ENCODE measurements at regions not wholly inside any gene's neighbourhood (a gene's known extent, or its start where the extent isn't known, plus 50 kb on each side); places are given as distances from the start of the nearest gene placed in this dataset.

DNA sequence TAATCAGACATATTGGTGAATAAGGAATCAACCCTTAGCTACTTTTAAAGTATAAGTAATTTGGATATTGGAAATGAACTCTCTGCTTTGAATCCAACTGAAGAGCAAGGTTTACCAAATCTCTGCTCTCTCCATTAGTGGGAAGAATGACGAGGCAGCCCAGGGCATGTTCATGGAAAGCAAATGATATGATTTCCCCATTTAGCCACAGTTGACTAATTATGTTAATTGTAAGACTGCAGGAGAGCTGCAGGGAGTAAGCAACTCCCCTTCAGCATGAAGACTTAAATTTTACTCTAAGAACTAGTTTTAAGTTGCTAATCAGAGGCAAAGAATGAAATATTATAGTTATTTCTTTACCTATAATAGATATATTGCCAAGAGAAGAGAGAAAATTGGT, 194.3 kb upstream of the CD180 start:
- Histone ChIP-seq H3K4me1 (peaks cover 12% of the 10 kb centered on the region), H3F3A (ENCODE audit: low read depth) (no peaks in the 10 kb centered on the region), H3K4me3 (no peak overlapping the region), H4K20me1 (ENCODE audit: low read depth) (no peaks in the 10 kb centered on the region), H3K27ac (no peak overlapping the region), H3K36me3 (no peaks in the 10 kb centered on the region), H2AFZ (replicated peaks) (no peak overlapping the region), H3K27me3 (no peaks in the 10 kb centered on the region), H3K4me2 (no peak overlapping the region), H3K79me2 (ENCODE audit: low read depth) (no peaks in the 10 kb centered on the region), H3K9ac (no peak overlapping the region), H3K9me3 (ENCODE audit: low read depth) (no peaks in the 10 kb centered on the region)
- no peaks in the 10 kb centered on the region for H3K27me3 Mint-ChIP-seq (ENCODE audit: insufficient read depth, low read depth)
- no peak overlapping the region for H3K4me3 Mint-ChIP-seq
- no peak overlapping the region for H3K27ac Mint-ChIP-seq
- no peak for TF ChIP-seq EZH2phosphoT487 (IDR thresholded peaks at IDR 0.05)
- TF ChIP-seq EZH2 (IDR thresholded peaks at IDR 0.05) = no peak
- TF ChIP-seq, protein P1, sequence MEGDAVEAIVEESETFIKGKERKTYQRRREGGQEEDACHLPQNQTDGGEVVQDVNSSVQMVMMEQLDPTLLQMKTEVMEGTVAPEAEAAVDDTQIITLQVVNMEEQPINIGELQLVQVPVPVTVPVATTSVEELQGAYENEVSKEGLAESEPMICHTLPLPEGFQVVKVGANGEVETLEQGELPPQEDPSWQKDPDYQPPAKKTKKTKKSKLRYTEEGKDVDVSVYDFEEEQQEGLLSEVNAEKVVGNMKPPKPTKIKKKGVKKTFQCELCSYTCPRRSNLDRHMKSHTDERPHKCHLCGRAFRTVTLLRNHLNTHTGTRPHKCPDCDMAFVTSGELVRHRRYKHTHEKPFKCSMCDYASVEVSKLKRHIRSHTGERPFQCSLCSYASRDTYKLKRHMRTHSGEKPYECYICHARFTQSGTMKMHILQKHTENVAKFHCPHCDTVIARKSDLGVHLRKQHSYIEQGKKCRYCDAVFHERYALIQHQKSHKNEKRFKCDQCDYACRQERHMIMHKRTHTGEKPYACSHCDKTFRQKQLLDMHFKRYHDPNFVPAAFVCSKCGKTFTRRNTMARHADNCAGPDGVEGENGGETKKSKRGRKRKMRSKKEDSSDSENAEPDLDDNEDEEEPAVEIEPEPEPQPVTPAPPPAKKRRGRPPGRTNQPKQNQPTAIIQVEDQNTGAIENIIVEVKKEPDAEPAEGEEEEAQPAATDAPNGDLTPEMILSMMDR (IDR thresholded peaks at IDR 0.05) = no peak
- no peaks in the 10 kb centered on the region for H3K36me3 Mint-ChIP-seq
- no peaks in the 10 kb centered on the region for H3K9me3 Mint-ChIP-seq
- H3K4me1 Mint-ChIP-seq = no peaks in the 10 kb centered on the region
- no peak for DNase-seq (ENCODE audit: low spot score)

DNA sequence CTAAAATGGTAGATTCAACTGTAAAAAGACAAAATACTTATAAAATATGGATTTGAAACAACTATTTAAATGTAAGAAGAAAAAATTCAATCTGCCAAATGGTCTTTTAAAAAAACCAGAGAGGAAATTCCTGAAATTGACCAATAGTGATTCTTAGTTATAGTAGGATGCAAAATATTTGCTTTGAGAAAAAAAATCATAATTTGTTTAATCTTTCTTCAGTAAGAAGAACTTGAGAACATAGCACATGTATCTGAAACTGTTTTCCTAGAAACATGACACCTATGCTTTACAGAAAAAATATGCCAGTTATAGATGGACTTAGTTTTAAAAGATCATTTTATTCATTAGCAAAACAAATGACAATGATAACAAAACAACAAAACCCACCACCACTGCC, 186.9 kb upstream of the CD180 start:
- Histone ChIP-seq H2AFZ (replicated peaks) (no peak overlapping the region), H3K9ac (no peak overlapping the region), H3K36me3 (no peaks in the 10 kb centered on the region), H3K4me3 (no peak overlapping the region), H3K27ac (no peak overlapping the region), H3K9me3 (ENCODE audit: low read depth) (no peaks in the 10 kb centered on the region), H3K27me3 (no peaks in the 10 kb centered on the region), H3K4me1 (peaks cover 22% of the 10 kb centered on the region), H3F3A (ENCODE audit: low read depth) (no peaks in the 10 kb centered on the region), H3K4me2 (no peak overlapping the region), H3K79me2 (ENCODE audit: low read depth) (no peaks in the 10 kb centered on the region), H4K20me1 (ENCODE audit: low read depth) (no peaks in the 10 kb centered on the region)
- TF ChIP-seq EZH2 (IDR thresholded peaks at IDR 0.05) = no peak
- TF ChIP-seq, protein P1 (IDR thresholded peaks at IDR 0.05) = no peak
- TF ChIP-seq EZH2phosphoT487 (IDR thresholded peaks at IDR 0.05) = no peak
- no peak for DNase-seq (ENCODE audit: low spot score)
- Mint-ChIP-seq H3K9me3 (no peaks in the 10 kb centered on the region), H3K4me3 (no peak overlapping the region), H3K27me3 (ENCODE audit: insufficient read depth, low read depth) (no peaks in the 10 kb centered on the region), H3K4me1 (peaks cover 21% of the 10 kb centered on the region), H3K27ac (no peak overlapping the region), H3K36me3 (no peaks in the 10 kb centered on the region)

DNA sequence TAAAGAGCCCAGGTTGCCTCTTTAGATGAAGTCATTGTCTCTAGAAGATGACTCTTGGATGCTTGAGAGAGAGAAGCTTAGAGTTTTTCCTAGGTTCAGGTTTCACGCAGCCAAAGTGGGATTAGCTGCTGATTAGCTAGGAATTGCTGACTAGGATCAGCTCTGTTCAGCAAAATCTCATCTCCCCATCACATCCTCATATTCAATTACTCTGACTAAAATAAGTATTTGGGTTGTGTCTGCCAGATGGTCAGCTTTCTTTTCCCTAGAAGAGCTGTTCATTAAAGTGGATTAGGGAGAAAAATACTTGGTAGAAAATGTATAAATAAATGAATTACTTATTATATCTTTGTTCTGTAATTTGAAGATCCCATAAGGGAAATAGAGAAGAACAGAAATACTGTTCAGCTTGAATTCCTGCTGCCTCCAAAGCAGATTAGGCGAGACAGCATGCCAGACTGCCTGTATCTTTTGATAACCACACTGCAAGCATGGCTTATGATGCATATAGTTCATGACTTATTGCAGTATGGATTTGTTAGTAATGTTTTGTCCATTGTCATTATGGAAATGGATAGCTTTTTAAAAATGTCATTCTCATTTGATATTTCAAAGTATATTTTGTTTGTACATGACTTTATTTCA, 184.8 kb upstream of the CD180 start:
- H3K27ac ChIP-seq = no peak overlapping the region
- H3K4me3 Mint-ChIP-seq = no peak overlapping the region
- peaks cover 10% of the 10 kb centered on the region for H3F3A ChIP-seq (ENCODE audit: low read depth)
- no peaks in the 10 kb centered on the region for H3K9me3 ChIP-seq (ENCODE audit: low read depth)
- no peaks in the 10 kb centered on the region for H3K79me2 ChIP-seq (ENCODE audit: low read depth)
- peaks cover 41% of the 10 kb centered on the region for H3K4me1 ChIP-seq
- H2AFZ ChIP-seq (replicated peaks) = no peak overlapping the region
- H3K4me2 ChIP-seq = peak overlapping the region; percentile 25
- peaks cover 40% of the 10 kb centered on the region for H3K4me1 Mint-ChIP-seq
- no peak overlapping the region for H3K27ac Mint-ChIP-seq
- DNase-seq (ENCODE audit: low spot score) = peak; percentile 23
- H4K20me1 ChIP-seq (ENCODE audit: low read depth) = no peaks in the 10 kb centered on the region
- no peaks in the 10 kb centered on the region for H3K36me3 Mint-ChIP-seq
- peaks cover 5% of the 10 kb centered on the region for H3K9me3 Mint-ChIP-seq
- no peak overlapping the region for H3K4me3 ChIP-seq
- no peak overlapping the region for H3K9ac ChIP-seq
- no peaks in the 10 kb centered on the region for H3K27me3 ChIP-seq
- TF ChIP-seq EZH2 (IDR thresholded peaks at IDR 0.05) = no peak
- TF ChIP-seq EZH2phosphoT487 (IDR thresholded peaks at IDR 0.05) = no peak
- TF ChIP-seq, protein P1 (IDR thresholded peaks at IDR 0.05) = no peak
- H3K27me3 Mint-ChIP-seq (ENCODE audit: insufficient read depth, low read depth) = peaks cover 3% of the 10 kb centered on the region
- no peaks in the 10 kb centered on the region for H3K36me3 ChIP-seq

All from neural progenitor cell (in vitro differentiated cells).